Neural progenitor cell (in vitro differentiated cells): ENCODE measurements at regions not wholly inside any gene's neighbourhood (a gene's known extent, or its start where the extent isn't known, plus 50 kb on each side); places are given as distances from the start of the nearest gene placed in this dataset.

Source experiments
- EZH2 ChIP-seq: fragments of 200-600 bp; sonication (generic); IDR thresholded peaks from 2 replicates; pipeline ENCODE4 v1.6.1; 2017; ENCODE audit warnings: antibody characterized with exemption, mild to moderate bottlenecking, moderate library complexity
- EZH2phosphoT487 ChIP-seq: fragments of 200-600 bp; sonication (generic); IDR thresholded peaks from 2 replicates; pipeline ENCODE4 v1.6.1; 2017; ENCODE audit warnings: antibody characterized with exemption
- TF ChIP-seq, protein P1 (sequence below): fragments of 200-600 bp; sonication (generic); IDR thresholded peaks from 2 replicates; pipeline ENCODE4 v1.5.1; 2017; ENCODE audit warnings: antibody characterized with exemption, mild to moderate bottlenecking

DNA sequence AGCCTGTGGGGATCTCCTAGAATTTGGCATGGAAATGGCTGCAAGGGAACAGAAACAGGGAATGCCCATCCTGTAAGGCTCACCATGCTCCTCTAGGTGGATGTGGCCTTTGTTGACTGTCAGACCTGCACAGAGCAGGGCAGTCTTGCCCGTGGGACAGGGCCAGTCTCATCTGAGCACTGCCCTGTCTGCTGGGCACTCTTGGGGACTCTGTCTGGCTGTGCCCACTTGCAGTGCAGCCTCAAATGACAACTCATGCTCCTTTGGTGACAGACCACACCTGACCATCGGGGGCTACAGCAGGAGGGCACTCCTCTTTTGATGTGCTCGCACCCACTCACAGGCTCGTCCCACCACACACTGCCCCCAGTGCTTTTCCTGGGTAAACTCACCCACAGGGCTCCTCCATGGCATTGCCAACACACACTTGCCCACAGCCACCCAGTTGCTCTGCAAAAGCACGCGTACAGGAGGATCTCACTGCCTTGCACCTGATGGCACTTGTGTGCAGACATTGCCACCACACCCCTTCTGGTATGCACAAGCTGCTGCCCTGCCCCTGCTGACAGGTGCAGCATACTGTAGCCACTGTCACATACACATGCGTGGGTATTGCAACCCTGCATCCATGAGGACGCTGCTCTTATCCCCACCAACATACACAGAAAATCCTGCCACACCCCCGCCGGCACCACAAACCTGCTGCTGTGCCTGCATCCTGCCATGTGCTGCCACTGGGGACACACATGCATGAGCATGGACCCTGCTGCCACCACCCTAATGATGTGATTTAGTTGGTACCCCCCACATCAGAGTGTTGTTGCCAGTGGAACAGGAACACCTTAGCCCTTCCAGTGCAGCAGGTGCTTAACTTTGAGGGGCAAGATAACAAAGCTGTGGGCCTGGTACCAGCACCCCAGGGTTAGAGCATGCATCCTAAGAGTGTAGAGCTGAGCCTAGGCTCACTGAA lies 100.1 kb upstream of the ARHGEF9 start:
- TF ChIP-seq, protein P1, sequence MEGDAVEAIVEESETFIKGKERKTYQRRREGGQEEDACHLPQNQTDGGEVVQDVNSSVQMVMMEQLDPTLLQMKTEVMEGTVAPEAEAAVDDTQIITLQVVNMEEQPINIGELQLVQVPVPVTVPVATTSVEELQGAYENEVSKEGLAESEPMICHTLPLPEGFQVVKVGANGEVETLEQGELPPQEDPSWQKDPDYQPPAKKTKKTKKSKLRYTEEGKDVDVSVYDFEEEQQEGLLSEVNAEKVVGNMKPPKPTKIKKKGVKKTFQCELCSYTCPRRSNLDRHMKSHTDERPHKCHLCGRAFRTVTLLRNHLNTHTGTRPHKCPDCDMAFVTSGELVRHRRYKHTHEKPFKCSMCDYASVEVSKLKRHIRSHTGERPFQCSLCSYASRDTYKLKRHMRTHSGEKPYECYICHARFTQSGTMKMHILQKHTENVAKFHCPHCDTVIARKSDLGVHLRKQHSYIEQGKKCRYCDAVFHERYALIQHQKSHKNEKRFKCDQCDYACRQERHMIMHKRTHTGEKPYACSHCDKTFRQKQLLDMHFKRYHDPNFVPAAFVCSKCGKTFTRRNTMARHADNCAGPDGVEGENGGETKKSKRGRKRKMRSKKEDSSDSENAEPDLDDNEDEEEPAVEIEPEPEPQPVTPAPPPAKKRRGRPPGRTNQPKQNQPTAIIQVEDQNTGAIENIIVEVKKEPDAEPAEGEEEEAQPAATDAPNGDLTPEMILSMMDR = no peak
- TF ChIP-seq EZH2 = no peak
- no peak for TF ChIP-seq EZH2phosphoT487
